GM10266 (cell line): ENCODE measurements at regions not wholly inside any gene's neighbourhood (a gene's known extent, or its start where the extent isn't known, plus 50 kb on each side); places are given as distances from the start of the nearest gene placed in this dataset.

ENCODE experiments used
- DNase-seq: peaks from one replicate; pipeline ENCODE4 v3.0.0; 2012; ENCODE audit errors: extremely low spot score
- TF ChIP-seq, protein P1 (sequence below): IDR thresholded peaks from 2 replicates; pipeline ENCODE4 v1.5.1; 2012; ENCODE audit warnings: mild to moderate bottlenecking, low read depth; ENCODE audit not compliant: control insufficient read depth, insufficient read depth; ENCODE audit errors: missing control alignments

DNA sequence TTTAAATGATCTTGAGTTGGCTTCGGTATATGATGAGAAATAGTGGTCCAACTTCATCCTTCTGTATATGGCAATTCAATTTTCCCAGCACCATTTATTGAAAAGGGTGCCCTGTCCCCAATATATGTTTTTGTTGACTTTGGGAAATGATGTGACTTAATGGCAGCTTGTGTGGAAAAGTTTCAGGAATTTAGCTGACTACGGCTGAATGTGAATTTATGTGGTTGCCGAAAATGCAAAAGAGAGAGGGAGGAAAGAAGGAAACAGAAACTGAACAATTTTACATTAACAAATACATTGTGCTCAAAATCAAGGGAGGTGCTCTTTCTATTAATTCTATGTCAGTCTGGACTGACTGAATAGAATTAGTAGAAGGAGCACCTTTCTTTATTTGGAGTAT, 101.8 kb upstream of the CYSLTR1 start:
- TF ChIP-seq, protein P1, sequence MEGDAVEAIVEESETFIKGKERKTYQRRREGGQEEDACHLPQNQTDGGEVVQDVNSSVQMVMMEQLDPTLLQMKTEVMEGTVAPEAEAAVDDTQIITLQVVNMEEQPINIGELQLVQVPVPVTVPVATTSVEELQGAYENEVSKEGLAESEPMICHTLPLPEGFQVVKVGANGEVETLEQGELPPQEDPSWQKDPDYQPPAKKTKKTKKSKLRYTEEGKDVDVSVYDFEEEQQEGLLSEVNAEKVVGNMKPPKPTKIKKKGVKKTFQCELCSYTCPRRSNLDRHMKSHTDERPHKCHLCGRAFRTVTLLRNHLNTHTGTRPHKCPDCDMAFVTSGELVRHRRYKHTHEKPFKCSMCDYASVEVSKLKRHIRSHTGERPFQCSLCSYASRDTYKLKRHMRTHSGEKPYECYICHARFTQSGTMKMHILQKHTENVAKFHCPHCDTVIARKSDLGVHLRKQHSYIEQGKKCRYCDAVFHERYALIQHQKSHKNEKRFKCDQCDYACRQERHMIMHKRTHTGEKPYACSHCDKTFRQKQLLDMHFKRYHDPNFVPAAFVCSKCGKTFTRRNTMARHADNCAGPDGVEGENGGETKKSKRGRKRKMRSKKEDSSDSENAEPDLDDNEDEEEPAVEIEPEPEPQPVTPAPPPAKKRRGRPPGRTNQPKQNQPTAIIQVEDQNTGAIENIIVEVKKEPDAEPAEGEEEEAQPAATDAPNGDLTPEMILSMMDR, result no peak
- no peak for DNase-seq

DNA sequence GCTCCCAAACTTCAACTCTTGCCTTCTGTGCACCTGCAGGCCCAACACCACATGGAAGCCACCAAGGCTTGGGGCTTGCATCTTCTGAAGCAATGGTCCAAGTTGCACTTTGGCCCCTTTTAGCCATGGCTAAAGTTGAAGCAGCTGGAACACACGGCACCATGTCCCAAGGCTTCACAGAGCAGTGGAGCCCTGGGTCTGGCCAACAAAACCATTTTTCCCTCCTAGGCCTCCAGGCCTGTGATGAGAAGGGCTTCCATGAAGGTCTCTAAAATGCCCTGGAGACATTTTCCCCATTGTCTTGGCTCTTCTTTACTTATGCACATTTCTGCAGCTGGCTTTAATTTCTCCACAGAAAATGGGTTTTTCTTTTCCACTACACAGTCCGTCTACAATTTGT, 61.3 kb upstream of the CYSLTR1 start:
- TF ChIP-seq, protein P1, result no peak
- no peak for DNase-seq

DNA sequence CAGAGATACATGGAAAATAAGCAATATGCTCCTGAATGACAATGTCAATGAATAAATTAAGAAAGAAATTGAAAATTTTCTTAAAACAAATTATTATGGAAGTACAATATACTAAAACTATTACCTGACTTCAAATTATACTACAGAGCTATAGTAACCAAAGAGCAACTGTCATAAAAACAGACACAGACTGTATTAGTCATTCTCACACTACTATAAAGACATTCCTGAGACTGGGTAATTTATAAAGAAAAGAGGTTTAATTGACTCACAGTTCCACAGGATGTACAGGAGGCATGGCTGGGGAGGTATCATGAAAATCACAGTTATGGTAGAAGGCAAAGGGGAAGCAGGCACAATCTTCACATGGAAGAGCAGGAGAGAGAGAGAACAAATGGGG, 60.0 kb upstream of the CYSLTR1 start:
- no peak for DNase-seq
- TF ChIP-seq, protein P1, result no peak

DNA sequence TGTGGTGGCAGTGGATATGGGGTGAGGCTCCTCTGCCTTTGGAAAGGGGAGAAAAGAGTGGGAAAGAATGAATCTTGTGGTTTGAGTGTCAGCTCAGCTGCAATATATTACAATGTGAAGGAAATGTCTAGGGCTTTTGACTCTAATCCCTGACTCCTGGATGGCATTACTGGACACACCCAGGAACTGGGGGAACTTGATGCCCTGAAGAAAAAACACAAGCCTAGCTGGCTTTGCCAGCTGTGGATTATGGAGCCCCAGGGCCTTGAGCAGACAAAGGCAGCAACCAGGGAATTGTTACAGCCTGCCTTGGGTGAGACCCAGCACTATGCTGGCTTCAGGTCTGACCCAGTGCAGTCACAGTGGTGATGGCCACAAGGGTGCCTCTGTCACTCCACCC, 57.1 kb upstream of the CYSLTR1 start:
- TF ChIP-seq, protein P1, result no peak
- DNase-seq, result no peak

DNA sequence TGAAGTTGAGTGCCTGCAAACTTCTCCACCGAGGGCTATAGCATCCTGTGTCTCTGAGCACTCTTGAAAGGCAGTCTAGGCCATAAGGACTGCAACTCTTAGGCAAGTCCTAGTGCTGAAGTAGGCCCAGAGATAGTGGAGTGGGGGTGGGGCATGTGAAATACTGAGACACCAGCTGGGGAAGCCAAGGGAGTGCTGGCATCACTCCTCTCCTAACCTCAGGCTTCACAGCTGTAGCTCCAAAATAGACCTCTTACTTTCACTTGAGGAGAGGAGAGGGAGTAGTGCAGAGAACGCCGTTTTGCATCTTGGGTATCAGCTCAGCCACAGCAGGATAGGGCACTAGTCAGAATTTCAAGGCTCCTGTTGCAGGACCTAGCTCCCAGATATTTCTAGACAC, 56.2 kb upstream of the CYSLTR1 start:
- TF ChIP-seq, protein P1, result no peak
- DNase-seq, result no peak

DNA sequence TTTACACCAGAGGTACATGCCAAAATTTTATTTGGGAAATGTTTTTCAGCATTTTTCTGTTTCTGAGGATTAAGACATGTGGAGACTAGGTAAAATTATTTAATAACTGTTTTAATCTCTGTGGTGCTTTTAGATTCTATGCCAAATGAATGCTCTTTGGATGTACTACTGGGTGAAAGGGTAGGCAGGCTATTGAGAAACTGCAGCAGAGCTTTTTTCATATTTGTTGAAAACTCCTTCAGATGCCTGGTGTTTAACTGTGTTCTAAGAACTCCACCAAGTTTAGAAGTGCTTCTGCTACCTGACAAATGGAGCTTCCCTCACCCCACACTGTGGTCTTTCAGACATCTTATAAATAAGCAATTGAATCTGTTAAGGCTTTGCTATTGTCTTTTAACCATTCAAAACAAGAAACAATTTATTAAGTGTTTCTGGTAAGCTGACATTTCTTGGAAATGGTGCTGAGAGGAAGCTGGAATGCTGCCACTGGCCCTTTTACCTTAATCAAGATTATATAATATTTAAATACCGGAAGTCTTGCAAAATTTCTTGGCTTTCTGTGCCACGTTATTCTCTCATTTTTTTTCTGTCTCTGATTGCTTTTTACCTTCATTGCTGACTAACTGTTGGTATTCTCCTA, 51.2 kb upstream of the CYSLTR1 start:
- DNase-seq, result no peak
- TF ChIP-seq, protein P1, result no peak
